Activated CD8-positive, alpha-beta T cell treated with anti-CD3 and anti-CD28 coated beads for 36 hours (primary cell): ENCODE measurements at regions not wholly inside any gene's neighbourhood (a gene's known extent, or its start where the extent isn't known, plus 50 kb on each side); places are given as distances from the start of the nearest gene placed in this dataset.

Experiments used
- ATAC-seq: fragments of 200-7000 bp; cut with Tn5 transposase; one replicate; pipeline ENCODE4 v1.10.0; 2021; ENCODE audit warnings: mild to moderate bottlenecking, moderate library complexity
- CTCF ChIA-PET: fragments of 350-600 bp; sonication (Branson Sonifier 250); formaldehyde crosslinking; loops from one replicate; lab custom pipeline; 2021; ENCODE audit warnings: antibody characterized with exemption; lab: Charles Lee
- POLR2A ChIA-PET: fragments of 350-600 bp; sonication (Branson Sonifier 250); formaldehyde crosslinking; loops from one replicate; lab custom pipeline; 2021; ENCODE audit warnings: antibody characterized with exemption; lab: Charles Lee
- DNase-seq: peaks from one replicate; pipeline ENCODE4 v3.0.0-alpha.2; 2020
- H3K27ac Mint-ChIP-seq: one replicate; pipeline ENCODE4 v1.8.0; 2021; ENCODE audit warnings: mild to moderate bottlenecking, mixed read lengths
- H3K27me3 Mint-ChIP-seq: one replicate; pipeline ENCODE4 v1.8.0; 2021; ENCODE audit warnings: mixed read lengths
- H3K36me3 Mint-ChIP-seq: one replicate; pipeline ENCODE4 v1.8.0; 2021; ENCODE audit warnings: low read depth, mixed read lengths
- H3K4me1 Mint-ChIP-seq: one replicate; pipeline ENCODE4 v1.8.0; 2021; ENCODE audit warnings: low read depth, mixed read lengths
- H3K4me3 Mint-ChIP-seq: one replicate; pipeline ENCODE4 v1.8.0; 2021; ENCODE audit warnings: mild to moderate bottlenecking, moderate library complexity, mixed read lengths
- H3K9me3 Mint-ChIP-seq: one replicate; pipeline ENCODE4 v1.8.0; 2021; ENCODE audit warnings: mixed read lengths
- intact Hi-C: fragments of 100-400 bp; cut with micrococcal nuclease; formaldehyde crosslinking; loops from one replicate; pipeline ENCODE4 v1.10.0; 2022
- TF ChIP-seq, protein P1 (sequence below): fragments of 200-600 bp; IDR thresholded peaks from one replicate; pipeline ENCODE4 v1.8.0; 2022; ENCODE audit warnings: antibody characterized with exemption, mild to moderate bottlenecking

DNA sequence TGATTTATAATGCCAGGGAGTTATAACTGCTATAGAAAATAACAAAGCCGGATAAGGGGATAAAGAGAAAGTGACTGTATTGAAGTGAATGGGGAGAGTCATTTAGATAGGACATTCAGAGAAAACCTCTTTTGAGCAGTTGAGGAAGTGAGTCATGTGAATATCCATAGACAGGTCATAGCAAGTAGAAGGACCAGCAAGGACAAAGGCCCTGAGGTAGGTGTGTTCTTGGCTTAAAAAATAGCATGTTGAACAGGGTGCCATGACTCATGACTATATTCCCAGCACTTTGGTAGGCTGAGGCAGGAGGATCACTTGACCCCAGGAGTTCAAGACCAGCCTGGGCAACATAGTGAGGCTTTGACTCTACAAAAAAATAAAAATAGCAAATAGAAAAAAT is 51.5 kb upstream of the RAP1B start:
- Mint-ChIP-seq H3K4me1 (peaks cover 34% of the 10 kb centered on the region), H3K27me3 (no peaks in the 10 kb centered on the region), H3K27ac (no peak overlapping the region), H3K36me3 (no peaks in the 10 kb centered on the region), H3K9me3 (no peaks in the 10 kb centered on the region), H3K4me3 (no peak overlapping the region)
- TF ChIP-seq, protein P1, sequence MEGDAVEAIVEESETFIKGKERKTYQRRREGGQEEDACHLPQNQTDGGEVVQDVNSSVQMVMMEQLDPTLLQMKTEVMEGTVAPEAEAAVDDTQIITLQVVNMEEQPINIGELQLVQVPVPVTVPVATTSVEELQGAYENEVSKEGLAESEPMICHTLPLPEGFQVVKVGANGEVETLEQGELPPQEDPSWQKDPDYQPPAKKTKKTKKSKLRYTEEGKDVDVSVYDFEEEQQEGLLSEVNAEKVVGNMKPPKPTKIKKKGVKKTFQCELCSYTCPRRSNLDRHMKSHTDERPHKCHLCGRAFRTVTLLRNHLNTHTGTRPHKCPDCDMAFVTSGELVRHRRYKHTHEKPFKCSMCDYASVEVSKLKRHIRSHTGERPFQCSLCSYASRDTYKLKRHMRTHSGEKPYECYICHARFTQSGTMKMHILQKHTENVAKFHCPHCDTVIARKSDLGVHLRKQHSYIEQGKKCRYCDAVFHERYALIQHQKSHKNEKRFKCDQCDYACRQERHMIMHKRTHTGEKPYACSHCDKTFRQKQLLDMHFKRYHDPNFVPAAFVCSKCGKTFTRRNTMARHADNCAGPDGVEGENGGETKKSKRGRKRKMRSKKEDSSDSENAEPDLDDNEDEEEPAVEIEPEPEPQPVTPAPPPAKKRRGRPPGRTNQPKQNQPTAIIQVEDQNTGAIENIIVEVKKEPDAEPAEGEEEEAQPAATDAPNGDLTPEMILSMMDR: no peak
- POLR2A ChIA-PET: interaction anchor here (0.8 kb wide), 1 partner anchor 14 kb away, joined by 4 read pairs; no protein-coding TSS in a partner anchor
- peak; percentile 17 for DNase-seq
- CTCF ChIA-PET: no interaction called here
- intact Hi-C loops: no loop called here
- peak; percentile 73 for ATAC-seq

DNA sequence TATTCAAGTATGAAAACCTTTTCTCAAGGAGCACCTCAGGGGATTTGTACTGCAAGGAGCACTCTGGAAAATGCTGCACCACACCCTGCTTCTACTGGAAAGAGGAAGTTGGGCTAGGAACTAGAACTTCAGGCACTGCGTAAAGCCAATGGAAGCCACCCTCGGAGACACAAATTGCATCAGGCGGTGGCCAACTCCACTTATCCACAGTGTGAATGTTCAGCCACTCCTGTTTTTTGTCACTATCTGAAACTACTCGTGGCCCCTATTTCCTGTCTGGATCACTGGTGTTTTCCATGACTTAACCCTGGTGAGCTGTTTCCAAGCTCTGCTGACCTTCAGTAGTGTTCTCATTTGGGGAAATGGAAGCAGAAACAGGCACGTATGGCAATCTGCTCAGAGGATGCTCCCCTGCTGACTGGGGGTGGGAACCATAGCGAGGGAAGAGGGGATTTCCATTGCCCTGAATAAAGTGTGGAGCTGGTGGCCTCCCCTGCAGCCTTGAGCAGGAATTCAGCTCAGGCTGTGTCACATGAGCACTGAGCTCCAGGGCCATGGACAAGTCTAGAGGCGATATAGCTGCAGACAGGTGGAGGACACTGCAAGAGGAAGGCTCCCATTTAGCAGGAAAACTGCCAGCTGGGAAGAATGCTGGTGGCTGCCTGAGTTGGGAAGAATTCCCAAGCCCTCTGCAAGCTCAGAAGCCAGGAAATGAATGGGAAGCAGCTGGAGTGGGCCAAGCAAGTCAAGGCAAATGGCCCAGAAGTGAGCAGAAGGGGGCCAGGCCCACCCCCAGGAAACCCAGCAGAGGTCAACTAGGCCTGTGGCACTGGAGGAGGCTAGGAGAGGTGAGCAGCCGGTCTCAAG is 50.5 kb upstream of the RAP1B start:
- POLR2A ChIA-PET: interaction anchor here (0.6 to 0.7 kb wide), 3 partner anchors 50 to 587 kb away, joined by 3 read pairs; no protein-coding TSS in a partner anchor
- H3K27me3 Mint-ChIP-seq: no peaks in the 10 kb centered on the region
- intact Hi-C loops: no loop called here
- no peak overlapping the region for H3K4me3 Mint-ChIP-seq
- H3K4me1 Mint-ChIP-seq: peaks cover 42% of the 10 kb centered on the region
- DNase-seq (no peak), ATAC-seq (no peak)
- no peak overlapping the region for H3K27ac Mint-ChIP-seq
- TF ChIP-seq, protein P1: no peak
- H3K9me3 Mint-ChIP-seq: no peaks in the 10 kb centered on the region
- H3K36me3 Mint-ChIP-seq: no peaks in the 10 kb centered on the region
- CTCF ChIA-PET: interaction anchor here (1.2 kb wide), 1 partner anchor 201 kb away, joined by 3 read pairs; no protein-coding TSS in a partner anchor

DNA sequence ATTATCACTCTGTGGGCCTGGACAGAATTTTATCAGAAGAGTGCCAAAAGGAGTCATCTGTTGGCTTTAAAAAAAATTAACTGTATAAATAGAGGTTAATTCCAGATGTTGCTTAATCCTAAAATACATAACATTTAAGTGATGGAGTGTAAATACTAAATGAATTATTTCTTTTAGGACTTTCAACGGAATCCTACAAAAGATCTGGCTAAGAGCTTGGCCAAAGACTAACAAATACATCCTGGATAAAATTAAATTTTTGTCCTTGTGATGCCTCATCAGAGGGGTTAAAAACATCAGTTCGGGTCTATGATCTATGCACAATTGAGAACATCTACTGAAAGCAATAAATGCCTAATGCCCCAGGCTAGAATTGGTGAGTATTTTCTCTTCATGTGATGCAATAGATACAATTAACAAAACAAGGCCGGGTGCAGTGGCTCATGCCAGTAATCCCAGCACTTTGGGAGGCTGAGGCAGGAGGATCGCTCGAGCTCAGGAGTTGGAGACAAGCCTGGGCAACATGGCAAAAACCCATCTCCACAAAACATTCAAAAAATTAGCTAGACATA is 49.8 kb upstream of the RAP1B start:
- CTCF ChIA-PET: interaction anchor here (1.2 kb wide), 1 partner anchor 201 kb away, joined by 3 read pairs; no protein-coding TSS in a partner anchor
- POLR2A ChIA-PET: interaction anchor here (0.6 kb wide), 1 partner anchor 220 kb away, joined by 3 read pairs; no protein-coding TSS in a partner anchor

More for the DNA sequence above, 49.8 kb upstream of the RAP1B start:
- DNase-seq: no peak
- ATAC-seq: no peak
- peaks cover 47% of the 10 kb centered on the region for H3K4me1 Mint-ChIP-seq
- H3K27ac Mint-ChIP-seq: no peak overlapping the region
- no peak overlapping the region for H3K4me3 Mint-ChIP-seq
- intact Hi-C loops: no loop called here
- no peaks in the 10 kb centered on the region for H3K27me3 Mint-ChIP-seq
- TF ChIP-seq, protein P1: no peak
- H3K36me3 Mint-ChIP-seq: no peaks in the 10 kb centered on the region
- H3K9me3 Mint-ChIP-seq: no peaks in the 10 kb centered on the region
